GM12878 (cell line): ENCODE measurements at regions not wholly inside any gene's neighbourhood (a gene's known extent, or its start where the extent isn't known, plus 50 kb on each side); places are given as distances from the start of the nearest gene placed in this dataset.

Experiments used
- ATAC-seq: fragments of 200-7000 bp; cut with Tn5 transposase; 3 replicates; pipeline ENCODE4 v1.9.1; 2020; ENCODE audit warnings: mild to moderate bottlenecking, moderate library complexity
- BruUV-seq: library from RNA; stranded (reverse); fragments of 400-500 nt; replicated peaks from 2 replicates; lab custom pipeline; 2021; lab: Mats Ljungman, UMichigan
- CTCF ChIA-PET: fragments of 300-600 bp; sonication (Branson Sonifier 250); formaldehyde crosslinking; extraction: SDS; loops from one replicate; lab custom pipeline; 2021; ENCODE audit warnings: inconsistent platforms; lab: Yijun Ruan, JAX
- POLR2A ChIA-PET: fragments of 350-600 bp; formaldehyde crosslinking; extraction: SDS; loops from one replicate; lab custom pipeline; 2021; ENCODE audit warnings: inconsistent platforms; lab: Charles Lee
- RAD21 ChIA-PET: fragments of 300-600 bp; sonication (Branson Sonifier 250); formaldehyde crosslinking; loops from one replicate; lab custom pipeline; 2023; ENCODE audit warnings: antibody characterized with exemption; ENCODE audit not compliant: unreplicated experiment; lab: Charles Lee
- SMC1A ChIA-PET: fragments of 300-600 bp; sonication (Branson Sonifier 250); formaldehyde crosslinking; loops from one replicate; lab custom pipeline; 2023; ENCODE audit not compliant: unreplicated experiment, uncharacterized antibody; lab: Charles Lee
- DNase-seq: peaks from one replicate; pipeline ENCODE4 v3.0.0-alpha.2; 2011; ENCODE audit warnings: low read depth, low spot score
- FAIRE-seq: peaks from 3 replicates; lab custom pipeline; 2011; peaks lifted over from hg19 to GRCh38; lab: Jason Lieb, UNC
- H2AFZ ChIP-seq: 2 replicates; pipeline ENCODE4 v1.6.0; 2011; ENCODE audit warnings: low read depth, low read length, control low read depth; ENCODE audit not compliant: control insufficient read depth
- H3K27ac ChIP-seq: 2 replicates; pipeline ENCODE4 v1.5.1; 2011; ENCODE audit warnings: control low read depth; ENCODE audit not compliant: control insufficient read depth, insufficient read depth
- H3K27me3 ChIP-seq, 2 experiments: replicated peaks in 1 of 2; 2 replicates each; pipeline versions ENCODE4 v1.6.0 to v1.6.1; 2011; ENCODE audit warnings: low read length in 1 of 2; ENCODE audit not compliant: control insufficient read depth in 2 of 2, insufficient read depth in 2 of 2
- H3K36me3 ChIP-seq, 2 experiments: 2 replicates each; pipeline ENCODE4 v1.5.1; 2011; ENCODE audit warnings: low read length in 1 of 2; ENCODE audit not compliant: control insufficient read depth in 2 of 2, insufficient read depth in 2 of 2
- H3K4me1 ChIP-seq: 2 replicates; pipeline ENCODE4 v1.6.1; 2011; ENCODE audit warnings: mild to moderate bottlenecking, low read length, moderate library complexity, mixed read lengths; ENCODE audit not compliant: control insufficient read depth, insufficient read depth
- H3K4me2 ChIP-seq: 2 replicates; pipeline ENCODE4 v1.6.0; 2011; ENCODE audit warnings: control low read depth; ENCODE audit not compliant: control insufficient read depth, insufficient read depth
- H3K4me3 ChIP-seq: fragments of 200-600 bp; sonication (generic); 2 replicates; pipeline ENCODE4 v1.5.1; 2016
- H3K79me2 ChIP-seq: 2 replicates; pipeline ENCODE4 v1.6.0; 2011; ENCODE audit warnings: low read length; ENCODE audit not compliant: control insufficient read depth, insufficient read depth
- H3K9ac ChIP-seq: 2 replicates; pipeline ENCODE4 v1.8.0; 2011; ENCODE audit warnings: low read length, control low read depth, mixed read lengths; ENCODE audit not compliant: control insufficient read depth, insufficient read depth
- H3K9me3 ChIP-seq: replicated peaks from 3 replicates; pipeline ENCODE4 v1.5.1; 2011; ENCODE audit warnings: mild to moderate bottlenecking, low read length; ENCODE audit not compliant: control insufficient read depth, insufficient read depth
- H4K20me1 ChIP-seq: 2 replicates; pipeline ENCODE4 v1.6.0; 2011; ENCODE audit not compliant: control insufficient read depth, insufficient read depth
- EZH2 ChIP-seq: IDR thresholded peaks from 2 replicates; pipeline ENCODE4 v1.6.1; 2012; ENCODE audit warnings: low read depth, mild to moderate bottlenecking, control low read depth, inconsistent platforms, low read length, borderline replicate concordance; ENCODE audit not compliant: control insufficient read depth
- IKZF1 ChIP-seq: fragments of 450-650 bp; conservative IDR thresholded peaks from 2 replicates; pipeline ENCODE4 v1.6.1; 2017; ENCODE audit warnings: antibody characterized with exemption, mild to moderate bottlenecking
- IRF3 ChIP-seq: fragments of 450-650 bp; IDR thresholded peaks from 2 replicates; pipeline ENCODE4 v1.6.1; 2014; ENCODE audit warnings: mild to moderate bottlenecking
- IRF4 ChIP-seq: IDR thresholded peaks from 2 replicates; pipeline ENCODE4 v1.6.1; 2011; ENCODE audit warnings: low read depth, low read length
- KDM1A ChIP-seq: fragments of 200-600 bp; sonication (generic); IDR thresholded peaks from 2 replicates; pipeline ENCODE4 v1.6.1; 2016; ENCODE audit warnings: borderline replicate concordance
- KLF5 ChIP-seq: fragments of 450-650 bp; IDR thresholded peaks from 2 replicates; pipeline ENCODE4 v1.6.1; 2014; ENCODE audit warnings: mild to moderate bottlenecking; ENCODE audit not compliant: partially characterized antibody
- RUNX3 ChIP-seq: IDR thresholded peaks from 2 replicates; pipeline ENCODE4 v1.6.1; 2012; ENCODE audit warnings: low read length, inconsistent platforms
- SMARCA5 ChIP-seq: fragments of 450-650 bp; IDR thresholded peaks from 2 replicates; pipeline ENCODE4 v1.6.1; 2017; ENCODE audit warnings: mild to moderate bottlenecking
- SP1 ChIP-seq: IDR thresholded peaks from one replicate; pipeline ENCODE4 v1.6.1; 2011; ENCODE audit warnings: low read depth, low read length
- USF1 ChIP-seq: IDR thresholded peaks from 2 replicates; pipeline ENCODE4 v1.6.1; 2011; ENCODE audit warnings: borderline replicate concordance, low read depth, mild to moderate bottlenecking, moderate library complexity, mixed read lengths, low read length; ENCODE audit not compliant: insufficient read depth; ENCODE audit errors: extremely low read length
- ZNF217 ChIP-seq: fragments of 450-650 bp; IDR thresholded peaks from 2 replicates; pipeline ENCODE4 v1.6.1; 2017; ENCODE audit warnings: antibody characterized with exemption, mild to moderate bottlenecking
- WGBS: methylation state at CpG from one replicate; pipeline ENCODE4 v1.1.6; 2016; ENCODE audit warnings: low lambda C conversion rate; ENCODE audit not compliant: insufficient replicate concordance, insufficient coverage; ENCODE audit errors: missing lambda C conversion rate; 5-methylcytosine and 5-hydroxymethylcytosine counted together
- in situ Hi-C: fragments of 300-500 bp; cut with MboI; formaldehyde crosslinking; loops from 9 replicates; pipeline ENCODE4 v1.14.3; 2018; ENCODE audit warnings: mixed read lengths
- intact Hi-C: fragments of 100-400 bp; cut with micrococcal nuclease; formaldehyde crosslinking; loops from one replicate; pipeline ENCODE4 v1.14.2; 2022; ENCODE audit not compliant: unreplicated experiment

- TF ChIP-seq IRF3 (no peak), ZNF217 (no peak), USF1 (no peak), SP1 (no peak), RUNX3 (no peak), IKZF1 (no peak), KDM1A (no peak)
Measured at GRCh38 chr22:49066619-49067018, 761.1 kb downstream of the BRD1 start (continued).

GRCh38 chr22:49064836-49065235, 762.8 kb downstream of the BRD1 start:
- ChIA-PET CTCF (no interaction called here), POLR2A (no interaction called here), RAD21 (no interaction called here), SMC1A (no interaction called here)
- Histone ChIP-seq H3K9me3 (no peaks in the 10 kb centered on the region; the same call in 2 of the 3 replicates), H3K36me3 (no peaks in the 10 kb centered on the region), H3K4me1 (no peaks in the 10 kb centered on the region), H4K20me1 (no peaks in the 10 kb centered on the region), H3K27ac (no peak overlapping the region), H2AFZ (no peak overlapping the region), H3K27me3 (no peaks in the 10 kb centered on the region), H3K9ac (no peak overlapping the region), H3K4me2 (no peak overlapping the region), H3K79me2 (no peaks in the 10 kb centered on the region), H3K4me3 (no peak overlapping the region)
- in situ Hi-C loops (loop anchor here (25.0 kb wide), 1 partner anchor 97 kb away; no protein-coding TSS in a partner anchor), intact Hi-C loops (no loop called here)
- TF ChIP-seq IRF4 (no peak), KLF5 (no peak), SMARCA5 (no peak), EZH2 (no peak)
- no peak for DNase-seq
- no peak for FAIRE-seq
- 15% methylated on average over 7 of the region's 7 CpGs for WGBS
- no peak for ATAC-seq
- BruUV-seq = no TSS peak
